HG03196 (cell line): ENCODE measurements at regions not wholly inside any gene's neighbourhood (a gene's known extent, or its start where the extent isn't known, plus 50 kb on each side); places are given as distances from the start of the nearest gene placed in this dataset.
"Not testable (repeated sequence)": the region's sequence is repeated elsewhere in the genome, so short reads cannot be mapped to it uniquely, and the experiment has no call there.

Source experiments
- ATAC-seq: cut with Tn5 transposase; IDR thresholded peaks from one replicate; pipeline ENCODE4 v1.9.1; 2021; ENCODE audit not compliant: unreplicated experiment

- ATAC-seq = no peak
Observed at GRCh38 chr16:75919664-75920063, 193.4 kb upstream of the CPHXL start.

GRCh38 chr16:75921281-75921680 lies 195.0 kb upstream of the CPHXL start:
- no peak for ATAC-seq

- ATAC-seq = no peak
Observed at GRCh38 chr16:75922250-75922649, 196.0 kb upstream of the CPHXL start.

- ATAC-seq = no peak
Observed at GRCh38 chr16:75924397-75924796, 198.1 kb upstream of the CPHXL start.

GRCh38 chr16:75927810-75928209 lies 201.5 kb upstream of the CPHXL start:
- no peak for ATAC-seq

- ATAC-seq = no peak
Observed at GRCh38 chr16:75928295-75928694, 202.0 kb upstream of the CPHXL start.

GRCh38 chr16:75929046-75929445 lies 202.8 kb upstream of the CPHXL start:
- ATAC-seq = no peak

- ATAC-seq = no peak
Observed at GRCh38 chr16:75931043-75931442, 204.8 kb upstream of the CPHXL start.

GRCh38 chr16:75931970-75932369 lies 205.7 kb upstream of the CPHXL start:
- no peak for ATAC-seq

GRCh38 chr16:75938818-75939217 lies 212.5 kb upstream of the CPHXL start:
- no peak for ATAC-seq

- ATAC-seq = no peak
Observed at GRCh38 chr16:75942351-75942750, 216.1 kb upstream of the CPHXL start.

- no peak for ATAC-seq
Observed at GRCh38 chr16:75942936-75943335, 216.6 kb upstream of the CPHXL start.

- ATAC-seq = no peak
Observed at GRCh38 chr16:75943705-75944514, 217.6 kb upstream of the CPHXL start.

GRCh38 chr16:75945916-75946457 lies 219.7 kb upstream of the CPHXL start:
- ATAC-seq = no peak

- ATAC-seq = no peak
Observed at GRCh38 chr16:75947626-75948239, 221.4 kb upstream of the CPHXL start.

GRCh38 chr16:75948441-75948840 lies 222.2 kb upstream of the CPHXL start:
- no peak for ATAC-seq

GRCh38 chr16:75948886-75949285 lies 222.6 kb upstream of the CPHXL start:
- ATAC-seq = no peak

GRCh38 chr16:75952124-75952523 lies 225.8 kb upstream of the CPHXL start:
- no peak for ATAC-seq

GRCh38 chr16:75957870-75958269 lies 231.6 kb upstream of the CPHXL start:
- no peak for ATAC-seq

- ATAC-seq = no peak
Observed at GRCh38 chr16:75965504-75966374, 239.4 kb upstream of the CPHXL start.

GRCh38 chr16:75969120-75969519 lies 242.8 kb upstream of the CPHXL start:
- ATAC-seq = not testable (repeated sequence)
